ENCODE measurements at regions not wholly inside any gene's neighbourhood (a gene's known extent, or its start where the extent isn't known, plus 50 kb on each side); places are given as distances from the start of the nearest gene placed in this dataset.

- TF ChIP-seq CTCF (IDR thresholded peaks at IDR 0.05; ENCODE audit: insufficient read depth, low read depth, low read length) (no peak), EZH2 (IDR thresholded peaks at IDR 0.05; ENCODE audit: insufficient read depth, low read length) (no peak)
Observed at GRCh38 chr6:74519163-74519562, 686.7 kb downstream of the COL12A1 start.

All from astrocyte (in vitro differentiated cells and primary cell).